RWPE1 (cell line): ENCODE measurements at regions not wholly inside any gene's neighbourhood (a gene's known extent, or its start where the extent isn't known, plus 50 kb on each side); places are given as distances from the start of the nearest gene placed in this dataset.

ENCODE experiments used
- CTCF ChIA-PET: fragments of 350-600 bp; sonication (Branson Sonifier 250); formaldehyde crosslinking; extraction: SDS; loops from one replicate; lab custom pipeline; 2021; lab: Yijun Ruan, JAX
- POLR2A ChIA-PET: fragments of 400-600 bp; formaldehyde crosslinking; extraction: SDS; loops from one replicate; lab custom pipeline; 2020; ENCODE audit warnings: antibody characterized with exemption; ENCODE audit not compliant: low non-redundant PET; lab: Yijun Ruan, JAX
- DNase-seq: peaks from one replicate; pipeline ENCODE4 v3.0.0; 2012; ENCODE audit warnings: low spot score
- H3K27ac ChIP-seq: fragments of 450-650 bp; 2 replicates; pipeline ENCODE4 v1.5.1; 2017
- CTCF ChIP-seq: fragments of 450-650 bp; conservative IDR thresholded peaks from 2 replicates; pipeline ENCODE4 v1.5.1; 2017; ENCODE audit warnings: low read depth, mild to moderate bottlenecking

GRCh38 chr13:107690181-107690580 lies 525.2 kb downstream of the LIG4 start:
- DNase-seq: no peak
- no peak for TF ChIP-seq CTCF
- CTCF ChIA-PET: no interaction called here
- POLR2A ChIA-PET: no interaction called here
- H3K27ac ChIP-seq: no peak overlapping the region

GRCh38 chr13:107685876-107686275 lies 529.5 kb downstream of the LIG4 start:
- no peak for TF ChIP-seq CTCF
- POLR2A ChIA-PET: no interaction called here
- H3K27ac ChIP-seq: no peak overlapping the region
- CTCF ChIA-PET: no interaction called here
- DNase-seq: no peak

- ChIA-PET CTCF (no interaction called here), POLR2A (no interaction called here)
- no peak for DNase-seq
- no peak overlapping the region for H3K27ac ChIP-seq
- TF ChIP-seq CTCF: no peak
Observed at GRCh38 chr13:107681600-107681999, 533.7 kb downstream of the LIG4 start.

- TF ChIP-seq CTCF: no peak
- H3K27ac ChIP-seq: no peak overlapping the region
- ChIA-PET CTCF (no interaction called here), POLR2A (no interaction called here)
- no peak for DNase-seq
Observed at GRCh38 chr13:107680115-107680514, 535.2 kb downstream of the LIG4 start.

GRCh38 chr13:107678075-107678689 lies 537.2 kb downstream of the LIG4 start:
- no peak for DNase-seq
- POLR2A ChIA-PET: no interaction called here
- no peak overlapping the region for H3K27ac ChIP-seq
- CTCF ChIA-PET: interaction anchor here (1.0 kb wide), 1 partner anchor 477 kb away, joined by 3 read pairs; no protein-coding TSS in a partner anchor
- TF ChIP-seq CTCF: no peak

- ChIA-PET CTCF (no interaction called here), POLR2A (no interaction called here)
- DNase-seq: no peak
- TF ChIP-seq CTCF: no peak
- no peak overlapping the region for H3K27ac ChIP-seq
Observed at GRCh38 chr13:107675847-107676550, 539.3 kb downstream of the LIG4 start.
